Endothelial cell of umbilical vein (primary cell): ENCODE measurements at regions not wholly inside any gene's neighbourhood (a gene's known extent, or its start where the extent isn't known, plus 50 kb on each side); places are given as distances from the start of the nearest gene placed in this dataset.

Experiments used
- POLR2AphosphoS5 ChIP-seq: IDR thresholded peaks from 2 replicates; pipeline ENCODE4 v1.6.1; 2012; ENCODE audit warnings: low read depth, mild to moderate bottlenecking, control low read depth, low read length, moderate library complexity; ENCODE audit not compliant: insufficient read depth
- TF ChIP-seq, protein P1 (sequence below): IDR thresholded peaks from 2 replicates; pipeline ENCODE4 v1.6.1; 2011; ENCODE audit not compliant: insufficient read depth, insufficient read length

DNA sequence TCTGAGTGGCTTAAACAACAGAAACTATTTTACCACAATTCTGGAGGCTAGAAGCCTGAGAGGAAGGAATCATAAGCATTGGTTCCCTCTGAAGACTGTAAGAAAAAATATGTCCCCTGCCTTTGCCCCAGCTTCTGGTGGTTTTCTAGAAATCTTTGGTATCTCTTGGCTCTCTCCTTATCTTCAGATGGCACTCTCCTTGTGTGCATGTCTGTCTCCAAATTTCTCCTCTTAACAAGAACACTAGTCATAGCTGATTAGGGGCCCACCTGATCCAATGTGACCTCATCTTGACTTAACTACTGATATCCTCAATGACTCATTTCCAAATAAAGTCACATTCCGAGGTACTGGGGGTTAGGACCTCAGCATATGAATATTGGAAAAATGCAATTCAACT lies 635.0 kb upstream of the NR3C2 start:
- TF ChIP-seq, protein P1, sequence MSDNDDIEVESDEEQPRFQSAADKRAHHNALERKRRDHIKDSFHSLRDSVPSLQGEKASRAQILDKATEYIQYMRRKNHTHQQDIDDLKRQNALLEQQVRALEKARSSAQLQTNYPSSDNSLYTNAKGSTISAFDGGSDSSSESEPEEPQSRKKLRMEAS = no peak
- TF ChIP-seq POLR2AphosphoS5 = no peak
